Peyer's patch (tissue), 4 donors: ENCODE measurements at regions not wholly inside any gene's neighbourhood (a gene's known extent, or its start where the extent isn't known, plus 50 kb on each side); places are given as distances from the start of the nearest gene placed in this dataset.

Experiments
- DNase-seq, 3 donors: peaks; one replicate each; pipeline ENCODE4 v3.0.0-alpha.2; 2017 to 2019
- H3K27ac ChIP-seq, 4 donors: fragments of 200-600 bp; sonication (generic); one replicate each; pipeline ENCODE4 v1.5.1; 2016 to 2019
- H3K27me3 ChIP-seq, 2 donors: fragments of 200-600 bp; sonication (generic); one replicate each; pipeline ENCODE4 v1.5.1; 2019
- H3K36me3 ChIP-seq, 3 donors: fragments of 200-600 bp; sonication (generic); one replicate each; pipeline ENCODE4 v1.5.1; 2016 to 2019
- H3K4me1 ChIP-seq, 4 donors: fragments of 200-600 bp; sonication (generic); one replicate each; pipeline ENCODE4 v1.5.1; 2016 to 2019
- H3K4me3 ChIP-seq, 4 donors: fragments of 200-600 bp; sonication (generic); 1 replicate in 3 of 4; 2 replicates in 1 of 4; pipeline ENCODE4 v1.5.1; 2016 to 2019; ENCODE audit warnings: mild to moderate bottlenecking in 1 of 4
- H3K9me3 ChIP-seq, 4 donors: fragments of 200-600 bp; sonication (generic); one replicate each; pipeline ENCODE4 v1.5.1; 2016 to 2019; ENCODE audit warnings: mild to moderate bottlenecking in 1 of 4
- POLR2A ChIP-seq, 2 donors: fragments of 450-650 bp; IDR thresholded peaks; one replicate each; pipeline ENCODE4 v1.5.1; 2017; ENCODE audit warnings: antibody characterized with exemption in 2 of 2, mild to moderate bottlenecking in 2 of 2, moderate library complexity in 2 of 2
- TF ChIP-seq, protein P1 (sequence below), 6 experiments: fragments of 450-650 bp in 4 of 6; fragments of 200-600 bp in 2 of 6; sonication (generic) in 1 of 6; IDR thresholded peaks; one replicate each; pipeline ENCODE4 v1.5.1; 2017 to 2019; ENCODE audit warnings: antibody characterized with exemption in 6 of 6, mild to moderate bottlenecking in 3 of 6, moderate library complexity in 1 of 6

GRCh38 chr4:136078976-136079375, 1453.3 kb downstream of the PCDH18 start:
- TF ChIP-seq POLR2A (IDR thresholded peaks at IDR 0.05): no peak
- no peak for DNase-seq

GRCh38 chr4:136056748-136057147, 1475.5 kb downstream of the PCDH18 start:
- no peak for DNase-seq
- TF ChIP-seq, protein P1, sequence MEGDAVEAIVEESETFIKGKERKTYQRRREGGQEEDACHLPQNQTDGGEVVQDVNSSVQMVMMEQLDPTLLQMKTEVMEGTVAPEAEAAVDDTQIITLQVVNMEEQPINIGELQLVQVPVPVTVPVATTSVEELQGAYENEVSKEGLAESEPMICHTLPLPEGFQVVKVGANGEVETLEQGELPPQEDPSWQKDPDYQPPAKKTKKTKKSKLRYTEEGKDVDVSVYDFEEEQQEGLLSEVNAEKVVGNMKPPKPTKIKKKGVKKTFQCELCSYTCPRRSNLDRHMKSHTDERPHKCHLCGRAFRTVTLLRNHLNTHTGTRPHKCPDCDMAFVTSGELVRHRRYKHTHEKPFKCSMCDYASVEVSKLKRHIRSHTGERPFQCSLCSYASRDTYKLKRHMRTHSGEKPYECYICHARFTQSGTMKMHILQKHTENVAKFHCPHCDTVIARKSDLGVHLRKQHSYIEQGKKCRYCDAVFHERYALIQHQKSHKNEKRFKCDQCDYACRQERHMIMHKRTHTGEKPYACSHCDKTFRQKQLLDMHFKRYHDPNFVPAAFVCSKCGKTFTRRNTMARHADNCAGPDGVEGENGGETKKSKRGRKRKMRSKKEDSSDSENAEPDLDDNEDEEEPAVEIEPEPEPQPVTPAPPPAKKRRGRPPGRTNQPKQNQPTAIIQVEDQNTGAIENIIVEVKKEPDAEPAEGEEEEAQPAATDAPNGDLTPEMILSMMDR (IDR thresholded peaks at IDR 0.05): no peak
- no peak for TF ChIP-seq POLR2A (IDR thresholded peaks at IDR 0.05)
- Histone ChIP-seq H3K27ac (no peak overlapping the region), H3K27me3 (no peaks in the 10 kb centered on the region), H3K4me3 (no peak overlapping the region), H3K36me3 (no peaks in the 10 kb centered on the region), H3K4me1 (no peaks in the 10 kb centered on the region), H3K9me3 (no peaks in the 10 kb centered on the region)

More at GRCh38 chr4:136078976-136079375, 1453.3 kb downstream of the PCDH18 start:
- H3K4me1 ChIP-seq: no peaks in the 10 kb centered on the region
- H3K27ac ChIP-seq: no peak overlapping the region
- H3K4me3 ChIP-seq: no peak overlapping the region
- H3K9me3 ChIP-seq: no peaks in the 10 kb centered on the region
- no peaks in the 10 kb centered on the region for H3K36me3 ChIP-seq
- H3K27me3 ChIP-seq: no peaks in the 10 kb centered on the region

DNA sequence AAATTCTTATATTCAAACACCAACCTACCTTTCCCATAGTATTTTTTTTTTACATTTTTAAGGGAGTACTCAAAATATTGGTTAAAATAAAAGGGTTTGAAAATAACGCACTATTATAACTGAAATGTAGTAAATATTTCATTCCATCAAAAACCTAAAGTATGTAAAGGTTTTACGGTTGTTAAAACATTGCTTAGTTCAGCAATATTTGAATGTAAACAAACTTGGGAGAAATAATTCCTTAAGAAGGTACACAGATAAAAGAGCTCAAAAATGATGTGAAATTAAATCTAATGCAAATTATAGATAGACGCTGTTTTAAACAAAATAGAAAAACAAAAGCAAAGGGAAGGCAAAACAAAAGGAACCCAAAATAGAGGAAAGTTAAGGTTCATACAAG, 1476.9 kb downstream of the PCDH18 start:
- H3K36me3 ChIP-seq: no peaks in the 10 kb centered on the region
- no peak overlapping the region for H3K4me3 ChIP-seq
- no peak overlapping the region for H3K27ac ChIP-seq
- no peak for TF ChIP-seq POLR2A (IDR thresholded peaks at IDR 0.05)
- TF ChIP-seq, protein P1 (IDR thresholded peaks at IDR 0.05): no peak
- no peak for DNase-seq
- no peaks in the 10 kb centered on the region for H3K4me1 ChIP-seq
- H3K27me3 ChIP-seq: no peaks in the 10 kb centered on the region
- no peaks in the 10 kb centered on the region for H3K9me3 ChIP-seq

GRCh38 chr4:136036744-136037143, 1495.5 kb downstream of the PCDH18 start:
- H3K4me1 ChIP-seq: no peaks in the 10 kb centered on the region
- TF ChIP-seq POLR2A (IDR thresholded peaks at IDR 0.05): no peak
- TF ChIP-seq, protein P1 (IDR thresholded peaks at IDR 0.05): no peak
- no peaks in the 10 kb centered on the region for H3K9me3 ChIP-seq

GRCh38 chr4:136032391-136032790, 1499.9 kb downstream of the PCDH18 start:
- no peaks in the 10 kb centered on the region for H3K9me3 ChIP-seq
- TF ChIP-seq, protein P1 (IDR thresholded peaks at IDR 0.05): no peak
- no peak for TF ChIP-seq POLR2A (IDR thresholded peaks at IDR 0.05)
- no peak for DNase-seq
- no peak overlapping the region for H3K4me3 ChIP-seq
- H3K36me3 ChIP-seq: no peaks in the 10 kb centered on the region
- H3K4me1 ChIP-seq: no peaks in the 10 kb centered on the region
- H3K27me3 ChIP-seq: no peaks in the 10 kb centered on the region
- no peak overlapping the region for H3K27ac ChIP-seq

More at GRCh38 chr4:136036744-136037143, 1495.5 kb downstream of the PCDH18 start:
- no peaks in the 10 kb centered on the region for H3K27me3 ChIP-seq
- no peak overlapping the region for H3K27ac ChIP-seq
- H3K4me3 ChIP-seq: no peak overlapping the region
- no peak for DNase-seq
- H3K36me3 ChIP-seq: no peaks in the 10 kb centered on the region

DNA sequence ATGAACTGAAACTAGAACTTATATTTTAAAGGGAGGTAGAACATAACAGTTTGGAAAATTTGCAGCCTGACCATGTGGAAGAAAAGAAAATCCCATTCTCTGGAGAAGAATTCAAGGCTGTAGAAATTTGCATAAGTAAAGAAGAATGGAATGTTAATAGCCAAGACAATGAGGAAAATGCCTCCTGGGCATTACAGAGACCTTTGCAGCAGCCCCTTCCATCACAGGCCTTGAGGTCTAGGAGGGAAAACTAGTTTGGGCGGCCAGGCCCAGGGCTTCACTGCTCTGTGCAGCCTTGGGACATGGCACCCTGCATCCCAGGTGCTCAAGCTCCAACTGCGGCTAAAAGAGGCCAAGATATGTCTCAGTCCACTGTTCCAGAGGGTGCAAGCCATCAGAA, 1506.8 kb downstream of the PCDH18 start:
- TF ChIP-seq, protein P1 (IDR thresholded peaks at IDR 0.05): no peak
- no peak for TF ChIP-seq POLR2A (IDR thresholded peaks at IDR 0.05)
- no peak for DNase-seq

More for the DNA sequence above, 1506.8 kb downstream of the PCDH18 start:
- H3K27ac ChIP-seq: no peak overlapping the region
- no peaks in the 10 kb centered on the region for H3K36me3 ChIP-seq
- no peaks in the 10 kb centered on the region for H3K27me3 ChIP-seq
- H3K4me3 ChIP-seq: no peak overlapping the region
- no peaks in the 10 kb centered on the region for H3K4me1 ChIP-seq
- no peaks in the 10 kb centered on the region for H3K9me3 ChIP-seq
